T-helper 2 cell treated with Interferon-gamma antibody and Interleukin-4, amounts not matched to agents 5 μg/mL and 100 μg/mL, for 36 hours (primary cell): ENCODE measurements at regions not wholly inside any gene's neighbourhood (a gene's known extent, or its start where the extent isn't known, plus 50 kb on each side); places are given as distances from the start of the nearest gene placed in this dataset.

Experiments
- DNase-seq: peaks from one replicate; pipeline ENCODE4 v3.0.0; 2021; ENCODE audit warnings: low spot score
- H3K27ac Mint-ChIP-seq: one replicate; pipeline ENCODE4 v1.8.0; 2021; ENCODE audit warnings: mild to moderate bottlenecking, mixed read lengths
- H3K27me3 Mint-ChIP-seq: one replicate; pipeline ENCODE4 v1.8.0; 2021; ENCODE audit warnings: low read depth, mixed read lengths
- H3K36me3 Mint-ChIP-seq: one replicate; pipeline ENCODE4 v1.8.0; 2021; ENCODE audit warnings: low read depth, mixed read lengths
- H3K4me1 Mint-ChIP-seq: one replicate; pipeline ENCODE4 v1.8.0; 2021; ENCODE audit warnings: low read depth, mixed read lengths
- H3K4me3 Mint-ChIP-seq: one replicate; pipeline ENCODE4 v1.8.0; 2022; ENCODE audit warnings: mild to moderate bottlenecking, moderate library complexity, mixed read lengths
- H3K9me3 Mint-ChIP-seq: one replicate; pipeline ENCODE4 v1.8.0; 2021; ENCODE audit warnings: mixed read lengths

DNA sequence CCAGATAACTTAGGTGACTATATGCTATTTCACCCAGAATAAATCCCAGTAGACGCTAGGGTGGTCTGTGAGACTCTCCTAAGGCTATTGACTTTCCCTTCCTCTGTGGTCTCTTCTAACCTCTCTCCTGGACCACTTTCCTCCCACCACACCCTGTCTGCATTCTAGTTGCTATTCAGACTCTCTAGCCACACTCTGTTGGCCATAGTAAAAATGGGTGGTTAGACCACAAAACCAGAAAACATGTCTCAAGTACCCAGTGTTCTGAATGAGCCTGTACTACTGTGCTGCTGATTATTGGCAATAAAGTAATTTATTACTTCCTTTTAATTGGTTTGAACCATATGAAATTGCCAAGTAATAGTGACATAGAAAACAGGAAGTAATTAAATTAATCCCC lies 240.8 kb downstream of the KIF20B start:
- DNase-seq, result no peak
- Mint-ChIP-seq H3K4me3 (no peak overlapping the region), H3K36me3 (no peaks in the 10 kb centered on the region), H3K9me3 (no peaks in the 10 kb centered on the region), H3K4me1 (no peaks in the 10 kb centered on the region), H3K27me3 (no peaks in the 10 kb centered on the region), H3K27ac (no peak overlapping the region)

DNA sequence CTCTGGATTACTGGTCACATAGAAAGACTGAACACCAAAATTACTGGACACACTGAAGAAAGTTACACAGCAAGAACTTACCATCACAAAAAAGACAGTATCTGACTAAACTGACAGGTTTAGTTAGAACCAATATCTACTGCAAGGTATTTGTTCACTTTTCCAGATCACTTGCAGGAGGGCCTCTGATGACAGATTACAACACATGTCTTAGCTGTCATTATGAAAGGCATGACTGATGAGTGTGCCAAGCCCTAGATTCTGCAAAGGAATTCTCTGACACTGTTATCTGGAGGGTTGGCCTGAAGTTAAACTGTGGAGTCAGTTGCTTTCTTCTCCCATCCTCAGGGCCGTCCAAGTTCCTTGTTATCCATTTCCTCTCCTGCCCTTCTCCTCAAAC lies 242.7 kb downstream of the KIF20B start:
- Mint-ChIP-seq H3K9me3 (no peaks in the 10 kb centered on the region), H3K36me3 (no peaks in the 10 kb centered on the region), H3K27me3 (no peaks in the 10 kb centered on the region), H3K4me1 (no peaks in the 10 kb centered on the region), H3K4me3 (no peak overlapping the region), H3K27ac (no peak overlapping the region)
- no peak for DNase-seq

DNA sequence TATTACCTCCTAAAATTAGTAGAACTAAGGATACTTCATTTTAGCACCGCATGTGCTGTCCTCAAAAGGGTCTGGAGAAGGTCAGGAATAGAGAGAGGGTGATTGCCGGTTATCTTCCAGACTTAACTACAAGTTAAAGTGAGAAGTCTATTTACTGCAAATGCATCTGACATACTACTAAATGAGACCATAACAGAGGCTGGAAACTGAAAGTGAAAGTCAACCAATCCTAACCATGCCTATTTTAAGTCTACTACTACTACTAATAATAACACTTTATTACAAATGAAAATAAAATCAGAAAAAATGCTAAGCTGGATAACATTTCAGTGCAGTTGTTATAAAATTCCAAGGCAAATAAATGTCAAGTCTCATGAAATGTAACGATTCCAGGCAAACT lies 244.7 kb downstream of the KIF20B start:
- Mint-ChIP-seq H3K27ac (no peak overlapping the region), H3K4me1 (no peaks in the 10 kb centered on the region), H3K4me3 (no peak overlapping the region), H3K36me3 (no peaks in the 10 kb centered on the region), H3K27me3 (no peaks in the 10 kb centered on the region), H3K9me3 (no peaks in the 10 kb centered on the region)
- DNase-seq, result no peak

DNA sequence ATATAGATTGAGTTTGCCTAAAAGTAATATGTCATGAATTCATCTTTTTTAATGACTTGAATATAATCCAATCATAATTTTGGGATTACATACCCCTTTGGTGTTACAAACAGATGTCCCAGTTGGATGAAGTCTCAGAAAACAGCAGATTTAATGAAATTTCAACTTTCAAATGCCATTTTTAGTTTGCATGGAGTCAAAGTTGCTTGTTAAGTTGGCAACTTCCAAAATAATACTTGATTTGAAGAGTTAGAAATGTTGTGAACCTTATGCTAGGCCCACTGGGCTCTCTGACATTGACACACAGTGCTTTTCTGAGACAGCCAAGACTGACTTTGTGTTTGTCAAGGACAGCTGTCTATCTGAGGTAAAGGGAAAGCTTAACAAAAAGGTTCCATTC lies 248.1 kb downstream of the KIF20B start:
- H3K27me3 Mint-ChIP-seq, result no peaks in the 10 kb centered on the region
- no peak overlapping the region for H3K4me3 Mint-ChIP-seq
- H3K9me3 Mint-ChIP-seq, result no peaks in the 10 kb centered on the region
- no peak overlapping the region for H3K27ac Mint-ChIP-seq
- no peaks in the 10 kb centered on the region for H3K36me3 Mint-ChIP-seq
- DNase-seq, result no peak
- H3K4me1 Mint-ChIP-seq, result no peaks in the 10 kb centered on the region

DNA sequence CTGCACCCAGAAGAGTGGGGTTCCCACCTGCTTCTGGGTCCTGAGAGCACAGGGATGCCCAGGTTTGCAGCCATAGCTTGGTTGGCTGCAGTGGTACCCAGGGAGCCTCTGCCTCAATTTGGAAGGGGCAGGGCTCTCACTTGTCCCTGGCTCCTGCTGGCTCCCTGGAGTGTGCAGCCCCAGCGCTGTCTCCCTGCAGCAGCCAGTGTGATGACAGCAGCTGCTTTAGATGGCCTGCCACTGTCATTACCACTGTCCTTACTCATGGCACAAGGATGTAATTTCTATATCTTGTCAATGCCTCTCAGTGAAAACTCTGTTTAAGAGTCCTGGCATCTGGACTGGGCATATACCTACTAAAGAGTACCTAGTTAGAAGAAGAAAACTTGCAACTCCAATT lies 250.9 kb downstream of the KIF20B start:
- DNase-seq, result no peak
- Mint-ChIP-seq H3K36me3 (no peaks in the 10 kb centered on the region), H3K27ac (no peak overlapping the region), H3K4me1 (no peaks in the 10 kb centered on the region), H3K27me3 (no peaks in the 10 kb centered on the region), H3K4me3 (no peak overlapping the region), H3K9me3 (no peaks in the 10 kb centered on the region)

DNA sequence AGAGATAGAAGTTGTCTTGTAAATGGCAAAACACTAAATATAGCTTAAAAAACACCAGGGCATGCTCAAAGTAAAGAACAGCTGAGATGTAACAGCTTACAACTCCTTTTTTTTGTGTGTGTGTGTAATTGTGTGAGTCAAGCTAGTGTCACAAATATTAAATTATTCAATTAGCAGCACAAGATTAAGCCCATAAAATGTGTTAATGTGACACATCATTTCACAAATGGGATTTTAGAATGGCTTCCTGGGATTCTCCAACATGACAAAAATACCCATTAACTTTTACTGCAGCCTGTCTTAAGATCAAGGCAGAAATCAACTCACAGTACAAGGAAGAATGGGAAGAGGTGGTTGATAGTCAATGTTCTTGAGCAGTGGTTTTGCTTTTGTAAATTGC lies 251.4 kb downstream of the KIF20B start:
- no peak for DNase-seq
- Mint-ChIP-seq H3K36me3 (no peaks in the 10 kb centered on the region), H3K4me1 (no peaks in the 10 kb centered on the region), H3K9me3 (no peaks in the 10 kb centered on the region), H3K27ac (no peak overlapping the region), H3K4me3 (no peak overlapping the region), H3K27me3 (no peaks in the 10 kb centered on the region)

DNA sequence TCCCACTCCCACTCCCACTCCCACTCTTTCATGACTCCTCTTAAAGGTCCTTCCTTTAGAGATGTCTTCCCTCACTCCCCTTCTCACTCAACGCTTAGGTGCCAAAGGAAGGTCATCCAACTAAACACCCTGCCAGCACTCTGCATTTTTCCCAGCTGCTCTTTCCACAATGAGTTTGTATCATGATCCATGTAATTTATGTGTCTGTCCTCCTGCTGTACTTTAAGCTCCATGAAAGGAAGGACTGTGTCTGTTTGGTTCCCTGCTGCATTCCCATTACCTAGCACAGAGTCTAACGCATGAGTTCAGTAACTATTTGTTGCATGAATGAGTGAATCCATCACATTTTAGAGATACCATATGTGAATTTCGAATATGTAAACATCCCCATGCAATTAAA lies 252.7 kb downstream of the KIF20B start:
- Mint-ChIP-seq H3K4me3 (no peak overlapping the region), H3K4me1 (no peaks in the 10 kb centered on the region), H3K27ac (no peak overlapping the region), H3K36me3 (no peaks in the 10 kb centered on the region), H3K27me3 (no peaks in the 10 kb centered on the region), H3K9me3 (no peaks in the 10 kb centered on the region)
- no peak for DNase-seq

DNA sequence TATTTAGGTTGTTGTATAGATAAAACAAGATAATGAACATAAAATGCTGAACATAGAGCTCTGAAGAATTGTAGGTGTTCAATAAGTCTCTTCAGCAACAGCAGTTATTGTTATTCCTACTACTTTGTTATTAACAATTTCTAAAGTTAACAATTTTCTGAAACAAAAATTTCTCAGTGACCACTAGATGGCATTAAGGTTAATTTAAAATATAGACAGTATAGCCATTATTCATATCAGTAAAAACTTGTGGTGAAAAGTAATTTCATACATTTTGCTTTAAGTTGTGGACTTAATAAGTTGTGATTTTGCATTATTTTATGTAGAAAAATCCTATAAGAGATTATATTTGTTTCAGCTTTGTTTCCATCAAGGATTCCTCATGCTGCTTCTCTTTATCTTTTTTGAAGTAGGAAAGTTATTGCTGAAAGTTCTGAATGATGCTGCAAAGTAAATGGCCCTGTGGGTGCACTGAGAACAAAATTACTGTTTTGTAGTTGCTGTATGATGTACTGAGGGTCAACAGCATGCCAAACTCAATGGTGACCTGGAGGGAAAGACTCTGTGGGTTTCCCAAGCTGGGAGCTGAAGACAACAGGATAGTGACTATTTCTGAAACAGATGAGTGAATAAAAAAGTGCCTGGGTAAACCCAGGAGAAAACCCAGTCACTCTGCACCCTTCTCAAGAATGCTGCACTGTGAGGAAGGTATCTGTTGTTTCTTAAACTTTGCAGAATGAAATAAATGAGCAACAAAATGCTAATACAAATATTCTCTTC lies 253.6 kb downstream of the KIF20B start:
- Mint-ChIP-seq H3K27ac (no peak overlapping the region), H3K9me3 (no peaks in the 10 kb centered on the region)
- DNase-seq, result no peak

DNA sequence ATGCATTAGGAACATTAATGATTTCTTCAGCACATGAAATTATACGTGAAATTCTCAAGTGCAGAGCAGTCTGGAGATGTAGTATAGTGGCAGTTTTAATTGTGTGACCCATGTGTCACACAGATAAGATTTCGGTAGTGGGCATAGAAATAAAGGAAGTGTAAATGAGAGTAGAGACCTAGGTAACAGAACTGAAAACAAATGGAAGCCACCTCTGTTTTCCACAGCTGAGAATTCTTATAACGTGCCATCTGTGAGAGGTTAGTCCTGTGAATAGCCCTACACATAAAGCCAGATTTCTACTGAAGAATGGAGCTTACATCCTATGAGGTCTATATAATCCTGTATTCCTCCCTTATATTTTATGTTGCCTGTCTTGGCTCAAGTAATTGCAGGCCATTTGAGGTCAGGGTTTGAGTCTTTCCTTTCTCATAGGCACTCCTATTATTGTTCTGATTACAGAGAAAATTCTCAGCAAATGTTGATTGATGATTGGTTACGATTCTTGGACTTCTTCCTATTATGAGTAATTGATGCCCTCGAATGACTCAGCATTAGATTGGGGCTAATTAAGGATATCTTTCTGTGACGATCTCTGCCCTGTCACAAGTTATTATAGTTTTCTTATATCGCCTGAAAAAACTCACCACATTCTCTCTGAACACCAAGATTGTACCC lies 258.2 kb downstream of the KIF20B start:
- DNase-seq, result no peak
- H3K4me1 Mint-ChIP-seq, result no peaks in the 10 kb centered on the region
- H3K27ac Mint-ChIP-seq, result no peak overlapping the region
- no peaks in the 10 kb centered on the region for H3K9me3 Mint-ChIP-seq
- H3K4me3 Mint-ChIP-seq, result no peak overlapping the region
- no peaks in the 10 kb centered on the region for H3K27me3 Mint-ChIP-seq
- no peaks in the 10 kb centered on the region for H3K36me3 Mint-ChIP-seq

More for the DNA sequence above, 253.6 kb downstream of the KIF20B start:
- Mint-ChIP-seq H3K36me3 (no peaks in the 10 kb centered on the region), H3K27me3 (no peaks in the 10 kb centered on the region), H3K4me3 (no peak overlapping the region), H3K4me1 (no peaks in the 10 kb centered on the region)

DNA sequence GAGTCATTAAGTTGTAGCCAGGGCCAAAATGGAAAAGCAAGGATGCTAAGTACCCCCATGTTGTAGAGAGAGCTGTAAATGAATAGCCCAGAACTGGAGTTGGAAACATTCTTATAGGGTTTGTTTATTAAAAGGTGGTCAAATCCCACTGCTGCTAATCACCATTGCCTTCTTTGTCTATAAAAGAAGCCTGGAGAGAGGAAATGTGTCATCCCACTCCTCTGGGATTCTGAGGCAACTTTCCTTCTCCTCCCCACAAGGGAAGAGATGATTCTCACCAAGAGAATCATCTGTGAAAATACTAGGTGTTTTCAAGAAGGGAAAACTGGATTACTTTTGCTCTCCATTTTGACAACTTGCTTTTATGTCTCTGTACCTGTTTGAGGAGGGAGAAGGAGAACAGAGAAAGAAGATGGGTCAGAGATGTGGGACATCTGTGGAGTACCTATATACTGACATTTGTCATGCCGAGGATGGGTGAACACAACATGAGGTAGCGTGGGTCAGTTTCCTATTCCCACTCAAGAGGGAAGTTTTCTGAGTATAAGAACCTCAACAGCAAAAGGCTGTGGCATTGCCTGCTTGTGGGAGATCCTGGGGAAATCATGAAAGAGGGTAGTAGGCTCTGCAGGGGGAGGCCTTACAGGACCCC lies 262.2 kb downstream of the KIF20B start:
- Mint-ChIP-seq H3K9me3 (no peaks in the 10 kb centered on the region), H3K4me1 (no peaks in the 10 kb centered on the region), H3K4me3 (no peak overlapping the region), H3K27ac (no peak overlapping the region), H3K36me3 (no peaks in the 10 kb centered on the region), H3K27me3 (no peaks in the 10 kb centered on the region)
- no peak for DNase-seq

DNA sequence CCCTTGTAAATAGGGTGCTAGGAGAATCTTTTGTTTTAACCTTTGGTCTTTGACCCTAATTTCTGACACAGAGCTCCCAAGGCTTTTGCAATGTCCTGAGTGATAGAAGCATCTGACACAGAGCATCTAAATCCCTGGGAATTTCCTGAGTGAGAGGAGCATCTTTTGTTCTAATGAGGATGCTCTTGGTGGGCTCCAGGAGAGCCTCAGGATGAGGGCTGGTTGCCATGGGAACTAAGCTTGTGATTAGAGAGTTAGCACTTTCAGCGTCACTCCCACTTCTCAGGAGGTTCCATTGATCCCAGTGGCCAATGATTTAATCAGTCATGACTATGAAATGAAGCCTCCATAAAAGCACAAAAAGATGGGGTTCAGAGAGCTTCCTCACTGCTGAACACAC lies 264.8 kb downstream of the KIF20B start:
- no peaks in the 10 kb centered on the region for H3K9me3 Mint-ChIP-seq
- H3K27me3 Mint-ChIP-seq, result no peaks in the 10 kb centered on the region
- no peaks in the 10 kb centered on the region for H3K36me3 Mint-ChIP-seq
- no peak overlapping the region for H3K27ac Mint-ChIP-seq
- DNase-seq, result no peak
- H3K4me3 Mint-ChIP-seq, result no peak overlapping the region
- H3K4me1 Mint-ChIP-seq, result peaks cover 6% of the 10 kb centered on the region

DNA sequence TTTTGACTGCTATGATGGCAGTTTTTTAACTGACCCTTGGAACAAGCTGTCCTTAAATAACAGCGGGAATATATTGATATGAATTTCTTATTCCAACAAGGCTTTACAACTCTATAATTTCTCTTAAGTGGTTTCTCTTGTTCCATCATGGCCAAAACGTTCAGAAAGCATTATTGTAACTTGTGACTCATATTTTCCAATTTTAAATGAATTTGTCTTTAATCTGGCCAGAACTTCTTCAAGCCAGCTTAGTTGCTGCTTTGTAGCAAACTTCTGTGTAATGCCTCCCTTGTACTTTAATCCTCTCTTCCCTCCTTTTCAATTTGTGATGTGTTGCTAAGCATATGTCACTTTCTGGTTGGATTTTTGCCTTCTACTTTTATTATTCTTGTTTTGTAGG lies 271.9 kb downstream of the KIF20B start:
- Mint-ChIP-seq H3K9me3 (no peaks in the 10 kb centered on the region), H3K4me1 (peaks cover 6% of the 10 kb centered on the region), H3K27me3 (peaks cover 2% of the 10 kb centered on the region), H3K36me3 (no peaks in the 10 kb centered on the region), H3K4me3 (no peak overlapping the region), H3K27ac (no peak overlapping the region)
- DNase-seq, result no peak

DNA sequence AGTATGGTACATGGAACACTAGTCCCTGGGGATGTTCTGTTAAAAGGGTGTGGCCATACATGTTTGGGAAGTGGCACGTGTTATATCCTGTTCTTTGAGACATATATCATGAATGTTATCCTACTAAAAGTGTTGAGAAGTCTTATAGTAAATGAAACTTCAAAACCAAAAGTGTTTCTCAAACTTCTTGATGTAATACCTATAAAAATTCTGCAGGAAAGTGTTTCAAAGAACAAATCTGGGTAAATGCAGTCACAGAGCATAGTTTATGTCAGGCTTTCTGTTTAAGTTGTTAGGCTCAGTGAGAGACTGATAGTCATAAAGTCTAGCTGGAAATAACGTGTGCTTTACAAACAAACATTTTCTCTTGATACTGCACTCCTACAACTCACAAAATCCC lies 273.7 kb downstream of the KIF20B start:
- Mint-ChIP-seq H3K9me3 (no peaks in the 10 kb centered on the region), H3K27ac (no peak overlapping the region), H3K36me3 (no peaks in the 10 kb centered on the region), H3K4me1 (no peaks in the 10 kb centered on the region), H3K4me3 (no peak overlapping the region), H3K27me3 (peaks cover 2% of the 10 kb centered on the region)
- no peak for DNase-seq

DNA sequence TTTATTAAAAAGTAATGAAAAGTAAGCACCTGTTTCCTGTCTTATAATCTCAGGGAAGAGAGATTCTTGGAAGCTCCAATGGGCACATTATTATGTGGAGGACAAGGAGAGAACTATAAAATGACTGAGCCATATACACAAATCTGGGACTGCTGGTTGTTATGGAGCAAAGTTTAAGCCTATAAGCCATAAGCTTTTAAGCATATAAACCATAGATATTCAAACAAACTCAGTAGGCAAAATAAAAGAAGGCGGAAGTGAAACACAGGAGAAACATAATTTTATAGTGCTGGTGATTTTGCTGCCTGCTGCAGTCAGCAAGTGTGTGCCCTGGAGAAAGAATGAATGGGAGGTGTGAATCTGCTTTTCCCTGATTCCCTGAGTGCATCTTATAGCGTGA lies 274.4 kb downstream of the KIF20B start:
- Mint-ChIP-seq H3K36me3 (no peaks in the 10 kb centered on the region), H3K9me3 (no peaks in the 10 kb centered on the region), H3K27me3 (peaks cover 2% of the 10 kb centered on the region), H3K27ac (no peak overlapping the region), H3K4me1 (no peaks in the 10 kb centered on the region), H3K4me3 (no peak overlapping the region)
- no peak for DNase-seq
